GM23338 (cell line): ENCODE measurements at regions not wholly inside any gene's neighbourhood (a gene's known extent, or its start where the extent isn't known, plus 50 kb on each side); places are given as distances from the start of the nearest gene placed in this dataset.

ENCODE experiments used
- ATAC-seq: fragments of 200-7000 bp; cut with Tn5 transposase; 3 replicates; pipeline ENCODE4 v1.9.1; 2020
- DNase-seq: peaks from one replicate; pipeline ENCODE4 v3.0.0-alpha.2; 2015; ENCODE audit warnings: low spot score
- H2AFZ ChIP-seq: fragments of 200-600 bp; sonication (generic); 2 replicates; pipeline ENCODE4 v1.8.0; 2016; ENCODE audit warnings: antibody characterized with exemption, mild to moderate bottlenecking, moderate library complexity
- H3F3A ChIP-seq: fragments of 200-600 bp; sonication (generic); replicated peaks from 2 replicates; pipeline ENCODE4 v1.8.0; 2017; ENCODE audit warnings: antibody characterized with exemption, mixed run types, low read depth
- H3K27ac ChIP-seq: fragments of 200-600 bp; sonication (generic); 2 replicates; pipeline ENCODE4 v1.6.1; 2016; ENCODE audit warnings: low read depth
- H3K27me3 ChIP-seq: fragments of 200-600 bp; sonication (generic); 2 replicates; pipeline ENCODE4 v1.8.0; 2016; ENCODE audit warnings: mild to moderate bottlenecking, mixed run types, moderate library complexity; ENCODE audit not compliant: insufficient read depth
- H3K36me3 ChIP-seq: fragments of 200-600 bp; sonication (generic); 2 replicates; pipeline ENCODE4 v1.8.0; 2016; ENCODE audit warnings: mild to moderate bottlenecking; ENCODE audit not compliant: insufficient read depth
- H3K4me1 ChIP-seq: fragments of 200-600 bp; sonication (generic); 2 replicates; pipeline ENCODE4 v1.8.0; 2016; ENCODE audit warnings: mild to moderate bottlenecking, moderate library complexity; ENCODE audit not compliant: insufficient read depth
- H3K4me2 ChIP-seq: fragments of 200-600 bp; sonication (generic); 2 replicates; pipeline ENCODE4 v1.7.1; 2017; ENCODE audit warnings: mixed run types
- H3K4me3 ChIP-seq: fragments of 200-600 bp; sonication (generic); 2 replicates; pipeline ENCODE4 v1.6.1; 2016; ENCODE audit warnings: mixed run types
- H3K79me2 ChIP-seq: fragments of 200-600 bp; sonication (generic); replicated peaks from 2 replicates; pipeline ENCODE4 v1.8.0; 2017; ENCODE audit warnings: mild to moderate bottlenecking; ENCODE audit not compliant: insufficient read depth
- H3K9me2 ChIP-seq: fragments of 200-600 bp; sonication (generic); 2 replicates; pipeline ENCODE4 v1.8.0; 2017; ENCODE audit not compliant: insufficient read depth
- H4K20me1 ChIP-seq: fragments of 200-600 bp; sonication (generic); replicated peaks from 2 replicates; pipeline ENCODE4 v1.8.0; 2017; ENCODE audit warnings: mild to moderate bottlenecking; ENCODE audit not compliant: insufficient read depth
- H3K27ac Mint-ChIP-seq: 2 replicates; pipeline ENCODE4 v1.8.0; 2020; ENCODE audit warnings: inconsistent platforms, mild to moderate bottlenecking, moderate library complexity, mixed read lengths
- H3K27me3 Mint-ChIP-seq: 3 replicates; pipeline ENCODE4 v1.8.0; 2022; ENCODE audit warnings: low read depth, mild to moderate bottlenecking, moderate library complexity, mixed read lengths, inconsistent platforms; ENCODE audit not compliant: insufficient read depth, poor library complexity
- H3K36me3 Mint-ChIP-seq: 3 replicates; pipeline ENCODE4 v1.8.0; 2021; ENCODE audit warnings: low read depth, mild to moderate bottlenecking, inconsistent platforms, moderate library complexity, mixed read lengths
- H3K4me1 Mint-ChIP-seq: 3 replicates; pipeline ENCODE4 v1.8.0; 2020; ENCODE audit warnings: mild to moderate bottlenecking, inconsistent platforms, mixed read lengths
- H3K4me3 Mint-ChIP-seq: 3 replicates; pipeline ENCODE4 v1.8.0; 2021; ENCODE audit warnings: moderate library complexity, mild to moderate bottlenecking, inconsistent platforms, mixed read lengths
- H3K9me3 Mint-ChIP-seq: 3 replicates; pipeline ENCODE4 v1.8.0; 2020; ENCODE audit warnings: moderate library complexity, mild to moderate bottlenecking, inconsistent platforms, mixed read lengths
- CREB1 ChIP-seq: fragments of 250-450 bp; sonication (Bioruptor Pico); IDR thresholded peaks from 2 replicates; pipeline ENCODE4 v1.5.0; 2020; ENCODE audit warnings: low read depth, mild to moderate bottlenecking, moderate library complexity
- CTCF ChIP-seq, 2 experiments: fragments of 200-600 bp in 1 of 2; sonication (generic) in 1 of 2; conservative IDR thresholded peaks; 2 replicates each; pipeline versions ENCODE4 v1.5.1 to v1.6.1; 2016 to 2017; ENCODE audit warnings: antibody characterized with exemption in 2 of 2, low read depth in 2 of 2, mild to moderate bottlenecking in 2 of 2, moderate library complexity in 1 of 2
- EZH2phosphoT487 ChIP-seq: fragments of 200-600 bp; sonication (generic); IDR thresholded peaks from one replicate; pipeline ENCODE4 v1.8.1; 2018; ENCODE audit warnings: antibody characterized with exemption; ENCODE audit not compliant: unreplicated experiment
- NANOG ChIP-seq: IDR thresholded peaks from 2 replicates; pipeline ENCODE4 v1.6.1; 2016; ENCODE audit warnings: antibody characterized with exemption, borderline replicate concordance
- POLR2AphosphoS5 ChIP-seq: IDR thresholded peaks from 2 replicates; pipeline ENCODE4 v1.6.1; 2016; ENCODE audit warnings: antibody characterized with exemption, low read depth
- REST ChIP-seq: IDR thresholded peaks from one replicate; pipeline ENCODE4 v1.6.1; 2018; ENCODE audit warnings: antibody characterized with exemption; ENCODE audit not compliant: unreplicated experiment
- ZNF114 ChIP-seq: fragments of 250-450 bp; sonication (Bioruptor Pico); IDR thresholded peaks from 2 replicates; pipeline ENCODE4 v1.5.0; 2020; ENCODE audit warnings: mild to moderate bottlenecking, moderate library complexity
- ZNF331 ChIP-seq: fragments of 250-450 bp; sonication (Bioruptor Pico); IDR thresholded peaks from 2 replicates; pipeline ENCODE4 v1.5.0; 2020; ENCODE audit warnings: low read depth, mild to moderate bottlenecking, moderate library complexity
- TF ChIP-seq, protein P1 (sequence below): fragments of 250-450 bp; sonication (Bioruptor Pico); IDR thresholded peaks from 2 replicates; pipeline ENCODE4 v1.5.0; 2020; ENCODE audit warnings: mild to moderate bottlenecking, moderate library complexity

- TF ChIP-seq CTCF (conservative IDR thresholded peaks at IDR 0.05; ENCODE audit: low read depth in 2 of 2) (no peak), REST (no peak), CREB1 (no peak), ZNF114 (no peak), EZH2phosphoT487 (no peak)
Observed at GRCh38 chr15:69574506-69574905, 121.9 kb downstream of the RPLP1 start (continued).

DNA sequence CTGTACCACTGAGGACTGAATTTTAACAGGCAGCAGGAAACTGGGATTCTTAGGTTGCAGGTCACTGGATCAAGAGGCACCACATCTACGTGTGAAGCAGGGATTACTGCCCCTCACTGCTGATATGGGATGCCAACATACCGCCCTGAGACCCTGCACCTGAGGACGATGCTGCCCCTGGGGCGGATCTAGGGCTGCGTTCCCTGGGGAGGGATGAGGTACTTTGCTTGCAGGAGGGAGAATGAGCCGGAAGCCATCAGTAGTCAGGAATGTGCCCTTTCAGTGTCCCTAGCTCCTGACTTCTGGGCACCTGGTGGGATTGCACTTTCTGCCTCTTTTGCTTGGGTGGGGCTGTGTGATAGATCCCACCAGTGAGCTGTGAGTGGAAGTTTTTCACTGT lies 122.8 kb downstream of the RPLP1 start:
- H3K27ac Mint-ChIP-seq = no peak overlapping the region
- no peaks in the 10 kb centered on the region for H3K9me2 ChIP-seq
- no peaks in the 10 kb centered on the region for H3K36me3 ChIP-seq
- no peaks in the 10 kb centered on the region for H3F3A ChIP-seq
- peaks cover 8% of the 10 kb centered on the region for H3K27me3 Mint-ChIP-seq
- H2AFZ ChIP-seq = no peak overlapping the region
- no peaks in the 10 kb centered on the region for H3K4me1 ChIP-seq
- no peaks in the 10 kb centered on the region for H3K36me3 Mint-ChIP-seq
- H3K4me3 Mint-ChIP-seq = no peak overlapping the region
- no peak for DNase-seq
- H3K4me3 ChIP-seq = no peak overlapping the region
- no peaks in the 10 kb centered on the region for H3K9me3 Mint-ChIP-seq
- H3K27ac ChIP-seq = no peak overlapping the region
- no peaks in the 10 kb centered on the region for H3K79me2 ChIP-seq
- H3K27me3 ChIP-seq = no peaks in the 10 kb centered on the region
- H3K4me2 ChIP-seq = no peak overlapping the region
- no peaks in the 10 kb centered on the region for H4K20me1 ChIP-seq
- H3K4me1 Mint-ChIP-seq = peaks cover 10% of the 10 kb centered on the region
- no peak for ATAC-seq
- no peak for TF ChIP-seq ZNF114
- TF ChIP-seq, protein P1, sequence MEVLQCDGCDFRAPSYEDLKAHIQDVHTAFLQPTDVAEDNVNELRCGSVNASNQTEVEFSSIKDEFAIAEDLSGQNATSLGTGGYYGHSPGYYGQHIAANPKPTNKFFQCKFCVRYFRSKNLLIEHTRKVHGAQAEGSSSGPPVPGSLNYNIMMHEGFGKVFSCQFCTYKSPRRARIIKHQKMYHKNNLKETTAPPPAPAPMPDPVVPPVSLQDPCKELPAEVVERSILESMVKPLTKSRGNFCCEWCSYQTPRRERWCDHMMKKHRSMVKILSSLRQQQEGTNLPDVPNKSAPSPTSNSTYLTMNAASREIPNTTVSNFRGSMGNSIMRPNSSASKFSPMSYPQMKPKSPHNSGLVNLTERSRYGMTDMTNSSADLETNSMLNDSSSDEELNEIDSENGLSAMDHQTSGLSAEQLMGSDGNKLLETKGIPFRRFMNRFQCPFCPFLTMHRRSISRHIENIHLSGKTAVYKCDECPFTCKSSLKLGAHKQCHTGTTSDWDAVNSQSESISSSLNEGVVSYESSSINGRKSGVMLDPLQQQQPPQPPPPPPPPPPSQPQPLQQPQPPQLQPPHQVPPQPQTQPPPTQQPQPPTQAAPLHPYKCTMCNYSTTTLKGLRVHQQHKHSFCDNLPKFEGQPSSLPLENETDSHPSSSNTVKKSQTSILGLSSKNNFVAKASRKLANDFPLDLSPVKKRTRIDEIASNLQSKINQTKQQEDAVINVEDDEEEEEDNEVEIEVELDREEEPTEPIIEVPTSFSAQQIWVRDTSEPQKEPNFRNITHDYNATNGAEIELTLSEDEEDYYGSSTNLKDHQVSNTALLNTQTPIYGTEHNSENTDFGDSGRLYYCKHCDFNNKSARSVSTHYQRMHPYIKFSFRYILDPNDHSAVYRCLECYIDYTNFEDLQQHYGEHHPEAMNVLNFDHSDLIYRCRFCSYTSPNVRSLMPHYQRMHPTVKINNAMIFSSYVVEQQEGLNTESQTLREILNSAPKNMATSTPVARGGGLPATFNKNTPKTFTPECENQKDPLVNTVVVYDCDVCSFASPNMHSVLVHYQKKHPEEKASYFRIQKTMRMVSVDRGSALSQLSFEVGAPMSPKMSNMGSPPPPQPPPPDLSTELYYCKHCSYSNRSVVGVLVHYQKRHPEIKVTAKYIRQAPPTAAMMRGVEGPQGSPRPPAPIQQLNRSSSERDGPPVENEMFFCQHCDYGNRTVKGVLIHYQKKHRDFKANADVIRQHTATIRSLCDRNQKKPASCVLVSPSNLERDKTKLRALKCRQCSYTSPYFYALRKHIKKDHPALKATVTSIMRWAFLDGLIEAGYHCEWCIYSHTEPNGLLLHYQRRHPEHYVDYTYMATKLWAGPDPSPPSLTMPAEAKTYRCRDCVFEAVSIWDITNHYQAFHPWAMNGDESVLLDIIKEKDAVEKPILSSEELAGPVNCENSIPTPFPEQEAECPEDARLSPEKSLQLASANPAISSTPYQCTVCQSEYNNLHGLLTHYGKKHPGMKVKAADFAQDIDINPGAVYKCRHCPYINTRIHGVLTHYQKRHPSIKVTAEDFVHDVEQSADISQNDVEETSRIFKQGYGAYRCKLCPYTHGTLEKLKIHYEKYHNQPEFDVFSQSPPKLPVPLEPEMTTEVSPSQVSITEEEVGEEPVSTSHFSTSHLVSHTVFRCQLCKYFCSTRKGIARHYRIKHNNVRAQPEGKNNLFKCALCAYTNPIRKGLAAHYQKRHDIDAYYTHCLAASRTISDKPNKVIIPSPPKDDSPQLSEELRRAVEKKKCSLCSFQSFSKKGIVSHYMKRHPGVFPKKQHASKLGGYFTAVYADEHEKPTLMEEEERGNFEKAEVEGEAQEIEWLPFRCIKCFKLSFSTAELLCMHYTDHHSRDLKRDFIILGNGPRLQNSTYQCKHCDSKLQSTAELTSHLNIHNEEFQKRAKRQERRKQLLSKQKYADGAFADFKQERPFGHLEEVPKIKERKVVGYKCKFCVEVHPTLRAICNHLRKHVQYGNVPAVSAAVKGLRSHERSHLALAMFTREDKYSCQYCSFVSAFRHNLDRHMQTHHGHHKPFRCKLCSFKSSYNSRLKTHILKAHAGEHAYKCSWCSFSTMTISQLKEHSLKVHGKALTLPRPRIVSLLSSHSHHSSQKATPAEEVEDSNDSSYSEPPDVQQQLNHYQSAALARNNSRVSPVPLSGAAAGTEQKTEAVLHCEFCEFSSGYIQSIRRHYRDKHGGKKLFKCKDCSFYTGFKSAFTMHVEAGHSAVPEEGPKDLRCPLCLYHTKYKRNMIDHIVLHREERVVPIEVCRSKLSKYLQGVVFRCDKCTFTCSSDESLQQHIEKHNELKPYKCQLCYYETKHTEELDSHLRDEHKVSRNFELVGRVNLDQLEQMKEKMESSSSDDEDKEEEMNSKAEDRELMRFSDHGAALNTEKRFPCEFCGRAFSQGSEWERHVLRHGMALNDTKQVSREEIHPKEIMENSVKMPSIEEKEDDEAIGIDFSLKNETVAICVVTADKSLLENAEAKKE (CRISPR knock-in tag) = no peak
- TF ChIP-seq CTCF (conservative IDR thresholded peaks at IDR 0.05; ENCODE audit: low read depth in 2 of 2) = no peak
- no peak for TF ChIP-seq POLR2AphosphoS5
- TF ChIP-seq ZNF331 (CRISPR knock-in tag) = no peak
- TF ChIP-seq NANOG = no peak
